Lower lobe of right lung (tissue), 2 donors: ENCODE measurements at regions not wholly inside any gene's neighbourhood (a gene's known extent, or its start where the extent isn't known, plus 50 kb on each side); places are given as distances from the start of the nearest gene placed in this dataset.

ENCODE experiments used
- ATAC-seq, 2 donors: fragments of 200-7000 bp; cut with Tn5 transposase; one replicate each; pipeline ENCODE4 v1.9.1; 2020 to 2022; ENCODE audit warnings: mild to moderate bottlenecking in 2 of 2, moderate library complexity in 2 of 2
- DNase-seq: peaks from one replicate; pipeline ENCODE4 v3.0.0-alpha.2; 2020
- H3K27ac ChIP-seq: fragments of 200-600 bp; one replicate; pipeline ENCODE4 v1.8.0; 2022
- H3K27me3 ChIP-seq: fragments of 200-600 bp; one replicate; pipeline ENCODE4 v1.8.0; 2022; ENCODE audit warnings: low read depth
- H3K36me3 ChIP-seq: fragments of 200-600 bp; one replicate; pipeline ENCODE4 v1.8.0; 2022; ENCODE audit warnings: mild to moderate bottlenecking
- H3K4me1 ChIP-seq: fragments of 200-600 bp; one replicate; pipeline ENCODE4 v1.8.0; 2022
- H3K4me3 ChIP-seq: fragments of 200-600 bp; one replicate; pipeline ENCODE4 v1.8.0; 2022; ENCODE audit warnings: mild to moderate bottlenecking
- H3K9me3 ChIP-seq: fragments of 200-600 bp; one replicate; pipeline ENCODE4 v1.8.0; 2022
- intact Hi-C: fragments of 100-400 bp; cut with DNase I; formaldehyde crosslinking; loops from one replicate; pipeline ENCODE4 v1.11.0; 2022
- TF ChIP-seq, protein P1 (sequence below): fragments of 200-600 bp; IDR thresholded peaks from one replicate; pipeline ENCODE4 v1.8.0; 2022; ENCODE audit warnings: antibody characterized with exemption, mild to moderate bottlenecking
- donor health status: DM: no; HTN: yes; CAD: no; lungs with severe emphysema.

- no peak for DNase-seq
Observed at GRCh38 chr12:115228434-115228833, 544.5 kb upstream of the TBX3 start.

GRCh38 chr12:115227137-115227615 lies 543.2 kb upstream of the TBX3 start:
- H3K36me3 ChIP-seq: no peaks in the 10 kb centered on the region
- TF ChIP-seq, protein P1, sequence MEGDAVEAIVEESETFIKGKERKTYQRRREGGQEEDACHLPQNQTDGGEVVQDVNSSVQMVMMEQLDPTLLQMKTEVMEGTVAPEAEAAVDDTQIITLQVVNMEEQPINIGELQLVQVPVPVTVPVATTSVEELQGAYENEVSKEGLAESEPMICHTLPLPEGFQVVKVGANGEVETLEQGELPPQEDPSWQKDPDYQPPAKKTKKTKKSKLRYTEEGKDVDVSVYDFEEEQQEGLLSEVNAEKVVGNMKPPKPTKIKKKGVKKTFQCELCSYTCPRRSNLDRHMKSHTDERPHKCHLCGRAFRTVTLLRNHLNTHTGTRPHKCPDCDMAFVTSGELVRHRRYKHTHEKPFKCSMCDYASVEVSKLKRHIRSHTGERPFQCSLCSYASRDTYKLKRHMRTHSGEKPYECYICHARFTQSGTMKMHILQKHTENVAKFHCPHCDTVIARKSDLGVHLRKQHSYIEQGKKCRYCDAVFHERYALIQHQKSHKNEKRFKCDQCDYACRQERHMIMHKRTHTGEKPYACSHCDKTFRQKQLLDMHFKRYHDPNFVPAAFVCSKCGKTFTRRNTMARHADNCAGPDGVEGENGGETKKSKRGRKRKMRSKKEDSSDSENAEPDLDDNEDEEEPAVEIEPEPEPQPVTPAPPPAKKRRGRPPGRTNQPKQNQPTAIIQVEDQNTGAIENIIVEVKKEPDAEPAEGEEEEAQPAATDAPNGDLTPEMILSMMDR: no peak
- H3K27me3 ChIP-seq: no peaks in the 10 kb centered on the region
- no peaks in the 10 kb centered on the region for H3K4me1 ChIP-seq
- ATAC-seq (no peak), DNase-seq (no peak)
- no peaks in the 10 kb centered on the region for H3K9me3 ChIP-seq
- H3K27ac ChIP-seq: no peak overlapping the region
- intact Hi-C loops: no loop called here
- H3K4me3 ChIP-seq: no peak overlapping the region

More at GRCh38 chr12:115228434-115228833, 544.5 kb upstream of the TBX3 start:
- Histone ChIP-seq H3K9me3 (no peaks in the 10 kb centered on the region), H3K4me3 (no peak overlapping the region), H3K27ac (no peak overlapping the region), H3K4me1 (no peaks in the 10 kb centered on the region), H3K36me3 (no peaks in the 10 kb centered on the region), H3K27me3 (no peaks in the 10 kb centered on the region)
- TF ChIP-seq, protein P1: no peak
- intact Hi-C loops: no loop called here
- no peak for ATAC-seq

- intact Hi-C loops: no loop called here
- no peak for ATAC-seq
- TF ChIP-seq, protein P1: no peak
Observed at GRCh38 chr12:115225845-115226244, 541.9 kb upstream of the TBX3 start.

GRCh38 chr12:115223991-115224390 lies 540.0 kb upstream of the TBX3 start:
- intact Hi-C loops: no loop called here
- ATAC-seq: no peak

More at GRCh38 chr12:115225845-115226244, 541.9 kb upstream of the TBX3 start:
- DNase-seq: no peak
- H3K27ac ChIP-seq: no peak overlapping the region
- no peaks in the 10 kb centered on the region for H3K9me3 ChIP-seq
- H3K4me3 ChIP-seq: no peak overlapping the region
- H3K36me3 ChIP-seq: no peaks in the 10 kb centered on the region
- no peaks in the 10 kb centered on the region for H3K4me1 ChIP-seq
- H3K27me3 ChIP-seq: no peaks in the 10 kb centered on the region

DNA sequence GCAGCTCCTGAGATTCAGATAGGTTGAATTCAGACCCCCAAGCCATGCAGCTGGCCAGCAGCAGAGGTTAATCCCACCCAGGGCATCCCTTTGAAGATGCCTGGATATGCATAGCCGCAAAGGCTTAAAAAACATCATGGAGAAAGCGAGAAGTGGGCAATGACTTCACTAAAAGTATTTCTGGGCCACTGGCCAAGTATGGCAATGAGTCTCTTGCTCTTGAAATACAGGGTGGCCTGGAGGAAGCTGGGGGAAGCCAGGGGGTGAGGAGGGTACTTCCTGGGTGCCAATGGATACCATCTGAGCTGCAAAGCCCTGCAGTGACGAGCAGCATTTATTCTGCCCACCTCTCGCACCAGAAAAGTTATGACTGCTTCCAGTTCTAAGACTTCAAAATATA lies 539.3 kb upstream of the TBX3 start:
- H3K9me3 ChIP-seq: no peaks in the 10 kb centered on the region
- H3K4me1 ChIP-seq: no peaks in the 10 kb centered on the region
- ATAC-seq: peak; percentile 53 to 54
- H3K27ac ChIP-seq: no peak overlapping the region
- H3K27me3 ChIP-seq: no peaks in the 10 kb centered on the region
- intact Hi-C loops: no loop called here
- no peaks in the 10 kb centered on the region for H3K36me3 ChIP-seq
- TF ChIP-seq, protein P1: no peak
- no peak for DNase-seq
- no peak overlapping the region for H3K4me3 ChIP-seq

More at GRCh38 chr12:115223991-115224390, 540.0 kb upstream of the TBX3 start:
- Histone ChIP-seq H3K4me3 (no peak overlapping the region), H3K27ac (no peak overlapping the region), H3K9me3 (no peaks in the 10 kb centered on the region), H3K27me3 (no peaks in the 10 kb centered on the region), H3K4me1 (no peaks in the 10 kb centered on the region), H3K36me3 (no peaks in the 10 kb centered on the region)
- TF ChIP-seq, protein P1: no peak
- DNase-seq: no peak
